Transverse colon (tissue), 4 donors: ENCODE measurements at regions not wholly inside any gene's neighbourhood (a gene's known extent, or its start where the extent isn't known, plus 50 kb on each side); places are given as distances from the start of the nearest gene placed in this dataset.

ENCODE experiments used
- CTCF ChIP-seq, 5 experiments: fragments of 200-600 bp in 3 of 5; fragments of 450-650 bp in 2 of 5; sonication (generic) in 3 of 5; IDR thresholded peaks; 1 replicate in 2 of 5; 2 replicates in 3 of 5; pipeline ENCODE4 v1.5.1; 2016 to 2017; ENCODE audit warnings: antibody characterized with exemption in 5 of 5, inconsistent platforms in 3 of 5, mild to moderate bottlenecking in 2 of 5, moderate library complexity in 1 of 5
- POLR2AphosphoS5 ChIP-seq, 3 donors: sonication (generic); formaldehyde crosslinking; IDR thresholded peaks; one replicate each; pipeline ENCODE4 v1.6.1; 2016; ENCODE audit warnings: antibody characterized with exemption in 3 of 3

GRCh38 chr13:111482806-111483620 lies 162.6 kb downstream of the TEX29 start:
- TF ChIP-seq CTCF (IDR thresholded peaks at IDR 0.05) (no peak), POLR2AphosphoS5 (IDR thresholded peaks at IDR 0.05) (no peak)
